ENCODE measurements at regions not wholly inside any gene's neighbourhood (a gene's known extent, or its start where the extent isn't known, plus 50 kb on each side); places are given as distances from the start of the nearest gene placed in this dataset.

GRCh38 chr5:116382874-116383266 lies 191.8 kb downstream of the SEMA6A start (continued):
- TF ChIP-seq ZNF462 (CRISPR knock-in tag; IDR thresholded peaks at IDR 0.05) (no peak), CREB1 (CRISPR knock-in tag; IDR thresholded peaks at IDR 0.05; ENCODE audit: low read depth) (no peak), JUNB (IDR thresholded peaks at IDR 0.05; ENCODE audit: unreplicated experiment) (no peak), EZH2 (IDR thresholded peaks at IDR 0.05; ENCODE audit: low read depth, unreplicated experiment) (no peak), STAT1 (IDR thresholded peaks at IDR 0.05; ENCODE audit: unreplicated experiment) (no peak), EZH2phosphoT487 (IDR thresholded peaks at IDR 0.05; ENCODE audit: unreplicated experiment) (no peak), ETS1 (IDR thresholded peaks at IDR 0.05) (no peak), CTCF (conservative IDR thresholded peaks at IDR 0.05; ENCODE audit: low read depth in 2 of 2) (no peak), ZNF114 (CRISPR knock-in tag; IDR thresholded peaks at IDR 0.05) (no peak)

All from GM23338 (cell line).